ENCODE measurements at regions not wholly inside any gene's neighbourhood (a gene's known extent, or its start where the extent isn't known, plus 50 kb on each side); places are given as distances from the start of the nearest gene placed in this dataset.

DNA sequence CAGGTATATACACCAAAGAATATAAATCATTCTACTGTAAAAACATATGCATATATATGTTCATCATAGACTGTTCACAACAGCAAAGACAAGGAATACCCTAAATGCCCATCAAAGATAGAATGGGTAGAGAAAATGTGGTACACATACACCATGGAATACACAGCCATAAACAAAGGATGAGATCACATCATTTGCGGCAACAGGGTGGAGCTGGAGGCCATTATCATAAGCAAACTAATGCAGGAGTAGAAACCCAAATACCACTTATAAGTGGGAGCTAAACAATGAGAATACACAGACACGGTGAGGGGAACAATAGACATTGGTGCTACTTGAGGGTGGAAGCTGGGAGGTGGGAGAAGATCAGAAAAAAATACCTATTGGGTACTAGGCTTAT, 117.6 kb downstream of the COX7C start:
- no peaks in the 10 kb centered on the region for H4K20me1 ChIP-seq (ENCODE audit: insufficient read depth)
- H3K4me2 ChIP-seq (ENCODE audit: low read length), result no peak overlapping the region
- no peak for TF ChIP-seq TAF1 (IDR thresholded peaks at IDR 0.05; ENCODE audit: low read depth)
- H3F3A ChIP-seq (ENCODE audit: insufficient read depth, low read length, poor library complexity, severe bottlenecking), result no peaks in the 10 kb centered on the region
- H3K9ac ChIP-seq (ENCODE audit: low read length), result no peak overlapping the region
- no peaks in the 10 kb centered on the region for H3K9me2 ChIP-seq (ENCODE audit: insufficient read depth, low read length)
- H3K79me2 ChIP-seq (replicated peaks; ENCODE audit: insufficient read depth, low read length), result no peaks in the 10 kb centered on the region
- H3K27me3 ChIP-seq (ENCODE audit: insufficient read depth, low read depth, low read length), result no peaks in the 10 kb centered on the region
- no peaks in the 10 kb centered on the region for H3K9me3 ChIP-seq (ENCODE audit: low read length)
- no peak overlapping the region for H2AFZ ChIP-seq (ENCODE audit: low read depth, low read length)
- no peak overlapping the region for H3K27ac ChIP-seq (ENCODE audit: low read length)
- H3K36me3 ChIP-seq (ENCODE audit: insufficient read depth, low read length), result no peaks in the 10 kb centered on the region
- no peak overlapping the region for H3K4me3 ChIP-seq (ENCODE audit: low read length)

GRCh38 chr5:86737579-86737978, 119.8 kb downstream of the COX7C start:
- H2AFZ ChIP-seq (ENCODE audit: low read depth, low read length), result no peak overlapping the region
- no peaks in the 10 kb centered on the region for H3K27me3 ChIP-seq (ENCODE audit: insufficient read depth, low read depth, low read length)
- H3K36me3 ChIP-seq (ENCODE audit: insufficient read depth, low read length), result no peaks in the 10 kb centered on the region
- no peaks in the 10 kb centered on the region for H3K79me2 ChIP-seq (replicated peaks; ENCODE audit: insufficient read depth, low read length)
- no peaks in the 10 kb centered on the region for H3K9me2 ChIP-seq (ENCODE audit: insufficient read depth, low read length)
- H3K4me2 ChIP-seq (ENCODE audit: low read length), result no peak overlapping the region
- no peaks in the 10 kb centered on the region for H3K9me3 ChIP-seq (ENCODE audit: low read length)
- H3K4me3 ChIP-seq (ENCODE audit: low read length), result no peak overlapping the region
- no peaks in the 10 kb centered on the region for H4K20me1 ChIP-seq (ENCODE audit: insufficient read depth)
- TF ChIP-seq SMC3 (conservative IDR thresholded peaks at IDR 0.05; ENCODE audit: poor library complexity) (no peak), EP300 (conservative IDR thresholded peaks at IDR 0.05; ENCODE audit: poor library complexity, severe bottlenecking) (no peak), EZH2 (IDR thresholded peaks at IDR 0.05; ENCODE audit: borderline replicate concordance, insufficient read depth, low read length, poor library complexity, severe bottlenecking) (no peak)
- no peak overlapping the region for H3K9ac ChIP-seq (ENCODE audit: low read length)
- H3K27ac ChIP-seq (ENCODE audit: low read length), result no peak overlapping the region
- no peaks in the 10 kb centered on the region for H3F3A ChIP-seq (ENCODE audit: insufficient read depth, low read length, poor library complexity, severe bottlenecking)

- Histone ChIP-seq H3K4me2 (ENCODE audit: low read length) (no peak overlapping the region), H3K27ac (ENCODE audit: low read length) (no peak overlapping the region), H3F3A (ENCODE audit: insufficient read depth, low read length, poor library complexity, severe bottlenecking) (no peaks in the 10 kb centered on the region), H3K9me3 (ENCODE audit: low read length) (no peaks in the 10 kb centered on the region), H3K79me2 (replicated peaks; ENCODE audit: insufficient read depth, low read length) (no peaks in the 10 kb centered on the region), H3K4me3 (ENCODE audit: low read length) (no peak overlapping the region), H3K9me2 (ENCODE audit: insufficient read depth, low read length) (no peaks in the 10 kb centered on the region), H3K27me3 (ENCODE audit: insufficient read depth, low read depth, low read length) (no peaks in the 10 kb centered on the region), H4K20me1 (ENCODE audit: insufficient read depth) (no peaks in the 10 kb centered on the region), H2AFZ (ENCODE audit: low read depth, low read length) (no peak overlapping the region), H3K9ac (ENCODE audit: low read length) (no peak overlapping the region), H3K36me3 (ENCODE audit: insufficient read depth, low read length) (no peaks in the 10 kb centered on the region)
- TF ChIP-seq POLR2AphosphoS5 (IDR thresholded peaks at IDR 0.05), result no peak
- no peak for TF ChIP-seq TAF1 (IDR thresholded peaks at IDR 0.05; ENCODE audit: low read depth)
- TF ChIP-seq EP300 (conservative IDR thresholded peaks at IDR 0.05; ENCODE audit: poor library complexity, severe bottlenecking), result no peak
- no peak for TF ChIP-seq RAD21 (conservative IDR thresholded peaks at IDR 0.05)
- no peak for TF ChIP-seq CTCF (IDR thresholded peaks at IDR 0.05; ENCODE audit: poor library complexity, severe bottlenecking)
- TF ChIP-seq, protein P1, sequence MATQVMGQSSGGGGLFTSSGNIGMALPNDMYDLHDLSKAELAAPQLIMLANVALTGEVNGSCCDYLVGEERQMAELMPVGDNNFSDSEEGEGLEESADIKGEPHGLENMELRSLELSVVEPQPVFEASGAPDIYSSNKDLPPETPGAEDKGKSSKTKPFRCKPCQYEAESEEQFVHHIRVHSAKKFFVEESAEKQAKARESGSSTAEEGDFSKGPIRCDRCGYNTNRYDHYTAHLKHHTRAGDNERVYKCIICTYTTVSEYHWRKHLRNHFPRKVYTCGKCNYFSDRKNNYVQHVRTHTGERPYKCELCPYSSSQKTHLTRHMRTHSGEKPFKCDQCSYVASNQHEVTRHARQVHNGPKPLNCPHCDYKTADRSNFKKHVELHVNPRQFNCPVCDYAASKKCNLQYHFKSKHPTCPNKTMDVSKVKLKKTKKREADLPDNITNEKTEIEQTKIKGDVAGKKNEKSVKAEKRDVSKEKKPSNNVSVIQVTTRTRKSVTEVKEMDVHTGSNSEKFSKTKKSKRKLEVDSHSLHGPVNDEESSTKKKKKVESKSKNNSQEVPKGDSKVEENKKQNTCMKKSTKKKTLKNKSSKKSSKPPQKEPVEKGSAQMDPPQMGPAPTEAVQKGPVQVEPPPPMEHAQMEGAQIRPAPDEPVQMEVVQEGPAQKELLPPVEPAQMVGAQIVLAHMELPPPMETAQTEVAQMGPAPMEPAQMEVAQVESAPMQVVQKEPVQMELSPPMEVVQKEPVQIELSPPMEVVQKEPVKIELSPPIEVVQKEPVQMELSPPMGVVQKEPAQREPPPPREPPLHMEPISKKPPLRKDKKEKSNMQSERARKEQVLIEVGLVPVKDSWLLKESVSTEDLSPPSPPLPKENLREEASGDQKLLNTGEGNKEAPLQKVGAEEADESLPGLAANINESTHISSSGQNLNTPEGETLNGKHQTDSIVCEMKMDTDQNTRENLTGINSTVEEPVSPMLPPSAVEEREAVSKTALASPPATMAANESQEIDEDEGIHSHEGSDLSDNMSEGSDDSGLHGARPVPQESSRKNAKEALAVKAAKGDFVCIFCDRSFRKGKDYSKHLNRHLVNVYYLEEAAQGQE (IDR thresholded peaks at IDR 0.05; ENCODE audit: borderline replicate concordance), result no peak
- no peak for TF ChIP-seq EZH2 (IDR thresholded peaks at IDR 0.05; ENCODE audit: borderline replicate concordance, insufficient read depth, low read length, poor library complexity, severe bottlenecking)
- no peak for TF ChIP-seq MXI1 (conservative IDR thresholded peaks at IDR 0.05; ENCODE audit: poor library complexity, severe bottlenecking)
- no peak for TF ChIP-seq SMC3 (conservative IDR thresholded peaks at IDR 0.05; ENCODE audit: poor library complexity)
Measured at GRCh38 chr5:86748538-86749105, 130.9 kb downstream of the COX7C start.

Data from neural cell (in vitro differentiated cells).